Dedifferentiated amniotic fluid mesenchymal stem cell (primary cell): ENCODE measurements at regions not wholly inside any gene's neighbourhood (a gene's known extent, or its start where the extent isn't known, plus 50 kb on each side); places are given as distances from the start of the nearest gene placed in this dataset.
A peak's percentile ranks its signal among the peaks of the same experiment; 100 is the strongest.
"Not testable (repeated sequence)": the region's sequence is repeated elsewhere in the genome, so short reads cannot be mapped to it uniquely, and the experiment has no call there.

Experiments used
- DNase-seq: peaks from one replicate; pipeline ENCODE4 v3.0.0-alpha.2; 2016; ENCODE audit errors: extremely low spot score

GRCh38 chr12:73950507-73950906 lies 587.1 kb upstream of the ATXN7L3B start:
- DNase-seq, result no peak

- no peak for DNase-seq
Observed at GRCh38 chr12:73951956-73952703, 585.5 kb upstream of the ATXN7L3B start.

DNA sequence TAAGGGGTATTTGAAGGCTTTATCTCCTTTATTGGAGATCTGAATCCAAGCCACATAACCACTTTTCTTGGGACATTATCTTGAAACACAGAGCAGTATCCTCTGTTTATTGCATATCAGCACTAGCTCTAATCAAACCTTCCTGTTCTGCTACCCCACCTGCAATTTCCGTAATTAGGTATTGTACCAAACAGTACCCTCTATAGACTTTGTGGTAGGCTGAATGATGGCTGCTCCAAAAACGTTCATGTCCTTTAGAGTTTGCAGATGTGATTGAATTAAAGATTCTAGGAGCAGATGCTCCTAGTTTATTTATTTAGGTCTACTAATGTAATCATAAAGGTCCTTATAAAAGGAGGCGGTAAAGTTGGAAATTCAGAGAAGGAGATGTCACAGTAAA lies 573.0 kb upstream of the ATXN7L3B start:
- DNase-seq, result no peak

- no peak for DNase-seq
Observed at GRCh38 chr12:73973486-73973885, 564.1 kb upstream of the ATXN7L3B start.

GRCh38 chr12:73984552-73984951 lies 553.1 kb upstream of the ATXN7L3B start:
- DNase-seq, result no peak

DNA sequence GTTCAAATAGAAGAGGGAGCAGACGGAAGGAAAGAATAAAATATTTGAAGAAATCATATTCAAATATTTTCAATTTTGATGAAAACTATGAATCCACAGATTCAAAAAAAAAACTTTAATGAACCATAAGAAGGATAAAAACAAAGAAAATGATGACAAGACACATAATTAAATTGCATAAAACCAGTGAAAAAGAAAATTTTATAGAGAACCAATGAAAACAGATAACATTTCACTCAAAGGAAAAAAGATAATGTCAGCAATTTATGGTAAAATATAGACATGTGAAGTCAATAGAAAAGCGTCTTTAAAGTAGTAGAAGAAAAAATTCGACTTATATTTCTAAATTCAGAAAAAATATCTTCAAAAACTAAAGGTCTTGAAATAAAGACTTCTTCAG lies 546.5 kb upstream of the ATXN7L3B start:
- DNase-seq, result no peak

DNA sequence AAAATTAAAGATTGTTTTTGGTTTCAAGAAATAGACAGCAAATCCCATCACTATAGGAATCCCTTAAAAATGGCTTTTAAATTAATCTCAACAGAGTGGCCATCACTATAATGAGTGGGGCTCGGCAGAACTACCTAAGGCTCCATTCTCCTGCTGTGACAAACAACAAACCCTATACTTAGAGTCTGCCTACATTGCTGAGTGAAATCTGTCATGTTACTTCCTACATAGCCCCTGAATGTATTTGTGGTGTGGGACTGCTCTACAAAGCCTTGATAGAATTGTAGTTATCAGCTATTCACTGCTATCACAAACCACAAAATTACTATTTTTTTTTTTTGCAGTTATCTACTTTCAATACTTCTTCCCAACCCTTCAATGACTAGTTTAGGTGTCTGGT lies 538.7 kb upstream of the ATXN7L3B start:
- no peak for DNase-seq

DNA sequence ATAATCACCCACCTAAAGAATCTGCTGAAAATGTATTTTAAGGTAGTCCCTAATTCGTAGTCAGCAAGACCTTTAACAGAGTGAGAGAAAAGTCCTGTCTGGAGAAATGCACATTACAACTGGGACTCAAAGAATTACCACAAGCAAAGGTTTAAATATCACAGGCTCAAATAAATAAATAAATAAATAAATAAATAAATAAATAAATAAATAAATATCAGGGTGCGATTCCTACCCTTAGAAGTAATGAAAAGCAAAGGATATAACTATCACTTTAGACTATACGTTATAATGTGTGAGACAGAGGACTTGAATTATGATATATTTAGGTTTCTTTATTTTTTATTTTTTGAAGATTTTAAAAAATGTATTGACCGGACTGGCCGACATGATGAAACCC lies 522.5 kb upstream of the ATXN7L3B start:
- DNase-seq, result no peak

- DNase-seq, result not testable (repeated sequence)
Observed at GRCh38 chr12:74016324-74016723, 521.3 kb upstream of the ATXN7L3B start.

- no peak for DNase-seq
Observed at GRCh38 chr12:74018849-74019248, 518.8 kb upstream of the ATXN7L3B start.

GRCh38 chr12:74021937-74022336 lies 515.7 kb upstream of the ATXN7L3B start:
- peak; percentile 22 for DNase-seq

DNA sequence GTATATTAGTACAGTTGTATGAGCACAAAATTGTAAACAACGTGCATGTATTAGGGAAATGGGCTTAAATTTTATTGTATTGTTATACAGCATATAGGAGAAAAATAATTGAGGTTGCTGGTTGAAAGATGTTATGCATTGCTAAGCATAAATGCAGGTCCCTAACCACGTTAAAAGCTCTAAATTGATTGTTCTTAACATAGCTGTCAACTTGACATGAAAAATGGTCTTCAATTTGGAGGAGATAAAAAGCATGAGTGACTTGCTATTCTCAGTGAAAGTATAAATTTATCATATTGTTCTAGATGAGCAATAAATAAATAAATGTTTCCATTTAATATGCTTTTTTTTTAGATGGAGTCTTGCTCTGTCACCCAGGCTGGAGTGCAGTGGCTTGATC lies 506.6 kb upstream of the ATXN7L3B start:
- no peak for DNase-seq

DNA sequence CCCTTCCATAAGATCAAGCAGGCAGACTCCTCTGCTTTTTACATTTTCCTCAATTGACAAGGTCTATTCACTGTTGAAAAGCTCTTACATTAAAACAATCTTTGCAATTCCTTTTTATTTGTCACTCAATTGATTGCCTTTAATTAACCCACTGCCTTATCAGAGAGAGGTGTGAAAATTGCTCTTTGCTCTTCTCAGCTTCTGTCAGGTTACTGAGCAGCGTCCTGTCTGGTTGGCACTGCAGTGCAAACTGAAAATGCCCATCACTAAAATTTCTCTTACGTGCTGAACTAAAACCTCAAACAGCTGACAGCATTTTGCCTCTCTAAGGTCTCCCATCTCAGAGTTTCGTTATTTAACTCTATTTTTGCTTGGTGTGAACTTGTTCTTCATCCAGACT lies 504.1 kb upstream of the ATXN7L3B start:
- no peak for DNase-seq

DNA sequence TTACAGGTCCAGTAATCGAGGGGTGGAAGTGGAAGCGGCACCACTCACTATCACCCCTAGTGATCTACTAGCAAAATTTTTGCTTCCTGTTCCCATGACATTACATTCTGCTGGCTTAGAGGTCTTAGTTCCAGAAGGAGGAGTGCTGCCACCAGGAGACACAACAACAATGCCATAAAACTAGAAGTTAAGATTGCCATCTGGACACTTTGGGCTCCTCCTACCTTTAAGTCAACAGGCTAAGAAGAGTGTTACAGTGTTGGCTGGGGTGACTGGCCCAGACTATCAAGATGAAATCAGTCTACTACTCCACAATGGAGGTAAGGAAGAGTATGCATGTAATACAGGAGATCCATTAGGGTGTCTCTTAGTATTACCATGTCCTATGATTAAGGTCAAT lies 498.5 kb upstream of the ATXN7L3B start:
- not testable (repeated sequence) for DNase-seq

GRCh38 chr12:74043343-74043742 lies 494.3 kb upstream of the ATXN7L3B start:
- DNase-seq, result peak; percentile 85

DNA sequence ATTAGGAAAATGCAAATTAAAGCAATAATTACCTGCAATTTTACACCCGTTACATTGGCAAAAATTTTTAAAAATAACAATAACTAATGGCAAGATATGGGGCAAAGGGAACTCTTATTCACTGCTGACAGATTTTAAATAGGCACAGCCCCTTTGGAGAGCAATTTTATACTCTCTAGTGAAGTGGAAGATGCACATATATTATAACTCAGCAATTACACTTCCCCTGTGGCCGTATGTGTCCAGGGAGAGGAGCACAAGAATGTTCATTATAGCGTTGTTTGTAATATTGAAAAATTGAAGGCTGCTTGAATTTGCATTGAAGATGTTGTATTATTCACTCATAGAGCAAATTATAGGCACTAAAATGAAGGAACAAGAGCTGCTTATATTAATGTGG lies 488.3 kb upstream of the ATXN7L3B start:
- DNase-seq, result no peak

DNA sequence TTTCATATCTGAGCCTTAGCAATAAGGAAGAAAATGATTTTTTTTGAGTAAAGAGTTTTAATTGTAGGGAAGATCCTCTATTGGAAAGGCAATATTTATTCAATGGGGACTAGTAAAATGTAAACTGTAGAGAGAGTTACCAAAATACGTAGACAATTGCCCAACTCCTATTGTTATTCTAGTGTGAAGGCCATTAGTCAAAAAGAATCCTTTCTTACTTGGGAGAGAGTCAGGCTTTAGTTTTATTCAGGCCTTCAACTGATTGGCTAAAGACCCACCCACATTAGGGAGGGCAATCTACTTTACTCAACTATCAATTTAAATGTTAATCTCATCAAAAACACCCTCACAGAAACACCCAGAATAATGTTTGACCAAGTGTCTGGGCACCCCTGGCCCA lies 485.8 kb upstream of the ATXN7L3B start:
- DNase-seq, result no peak

GRCh38 chr12:74066476-74066875 lies 471.2 kb upstream of the ATXN7L3B start:
- DNase-seq, result no peak

- no peak for DNase-seq
Observed at GRCh38 chr12:74071182-74071581, 466.5 kb upstream of the ATXN7L3B start.

GRCh38 chr12:74076918-74077317 lies 460.7 kb upstream of the ATXN7L3B start:
- no peak for DNase-seq

- DNase-seq, result no peak
Observed at GRCh38 chr12:74105434-74105833, 432.2 kb upstream of the ATXN7L3B start.

GRCh38 chr12:74108729-74109128 lies 428.9 kb upstream of the ATXN7L3B start:
- DNase-seq, result no peak

DNA sequence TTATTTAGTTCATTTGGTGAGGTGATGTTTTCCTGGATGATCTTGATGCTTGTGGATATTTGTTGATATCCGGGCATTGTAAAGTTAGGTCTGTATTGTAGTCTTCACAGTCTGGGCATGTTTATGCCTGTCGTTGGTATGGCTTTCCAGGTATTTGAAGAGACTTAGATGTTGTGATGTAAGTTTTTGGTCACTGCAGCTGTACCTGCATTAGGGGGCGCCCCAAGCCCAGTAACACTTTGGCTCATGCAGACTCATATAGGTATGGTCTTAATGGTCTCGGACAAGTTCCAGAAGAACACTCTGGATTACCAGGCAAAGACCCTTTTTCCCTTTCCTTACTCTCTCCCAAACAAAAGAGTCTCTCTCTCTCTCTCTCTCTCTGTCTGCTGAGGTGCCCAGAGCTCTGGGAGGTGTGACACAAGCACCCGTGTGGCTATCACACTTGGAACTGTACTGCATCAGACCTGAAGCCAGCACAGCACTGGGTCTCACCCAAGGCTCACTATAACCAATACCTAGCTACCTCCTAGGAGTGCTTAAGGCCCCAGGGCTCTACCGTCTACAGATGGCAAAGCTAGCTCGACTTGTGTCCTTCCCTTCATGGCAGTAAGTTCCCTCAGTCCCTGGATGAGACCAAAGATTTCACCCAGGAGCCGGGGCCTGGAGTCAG lies 425.8 kb upstream of the ATXN7L3B start:
- DNase-seq, result no peak
